Hindlimb muscle (tissue), 1 donor: ENCODE measurements at regions not wholly inside any gene's neighbourhood (a gene's known extent, or its start where the extent isn't known, plus 50 kb on each side); places are given as distances from the start of the nearest gene placed in this dataset.

ENCODE experiments used
- DNase-seq: peaks from one replicate; pipeline ENCODE4 v3.0.0-alpha.2; 2013

DNA sequence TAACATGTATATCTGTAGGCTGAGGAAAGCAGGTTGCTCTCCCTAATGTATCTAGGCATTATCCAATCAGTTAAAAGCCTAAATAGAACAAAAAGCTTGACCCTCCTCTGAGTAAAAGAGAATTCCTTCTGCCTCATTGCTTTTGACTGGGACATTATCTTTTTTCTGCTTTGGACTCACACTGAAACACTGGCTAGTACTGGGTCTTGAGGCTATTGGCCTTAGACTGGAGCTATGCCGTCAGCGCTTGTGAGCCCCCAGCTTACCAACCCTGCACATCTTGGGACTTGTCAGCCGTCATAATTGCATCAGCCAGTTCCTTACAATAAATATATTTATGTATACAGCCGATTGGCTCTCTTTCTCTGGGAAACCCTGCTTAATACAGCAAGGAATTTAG, 206.8 kb upstream of the ARHGAP24 start:
- no peak for DNase-seq

DNA sequence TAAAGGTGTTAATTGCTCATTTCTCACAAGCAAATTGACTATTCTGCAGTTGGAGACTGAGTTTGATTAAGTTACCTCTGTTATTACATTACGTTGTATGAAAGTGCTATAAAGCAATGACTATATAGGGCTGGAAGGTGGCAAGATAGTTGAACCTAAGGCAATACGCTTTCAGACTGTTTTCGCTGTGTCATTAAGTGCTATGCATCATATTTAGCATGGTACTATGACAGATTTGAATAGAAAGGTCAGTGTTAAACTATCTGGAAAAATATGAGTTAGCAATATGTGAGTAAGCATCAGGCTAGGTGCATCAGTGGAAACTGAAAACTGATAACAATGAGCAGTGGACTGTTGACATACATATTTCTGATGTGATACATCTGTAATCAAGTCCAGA, 206.0 kb upstream of the ARHGAP24 start:
- DNase-seq = no peak

DNA sequence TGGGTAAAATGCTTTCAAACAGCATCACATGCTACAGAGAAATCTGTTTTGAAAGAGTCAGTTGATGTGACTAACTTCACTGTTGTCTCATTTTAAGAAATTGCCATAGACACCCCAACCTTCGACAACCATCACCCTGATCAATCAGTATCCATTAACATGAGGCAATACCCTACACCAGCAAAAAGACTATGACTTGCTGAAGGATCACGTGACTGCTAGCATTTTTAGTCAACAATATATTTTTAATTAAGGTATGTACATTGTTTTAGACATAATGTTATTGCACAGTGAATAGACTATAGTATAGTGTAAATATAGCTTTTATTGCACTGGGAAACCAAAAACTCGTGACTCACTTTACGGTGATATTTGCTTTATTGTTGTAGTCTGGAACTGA, 200.0 kb upstream of the ARHGAP24 start:
- DNase-seq = no peak

DNA sequence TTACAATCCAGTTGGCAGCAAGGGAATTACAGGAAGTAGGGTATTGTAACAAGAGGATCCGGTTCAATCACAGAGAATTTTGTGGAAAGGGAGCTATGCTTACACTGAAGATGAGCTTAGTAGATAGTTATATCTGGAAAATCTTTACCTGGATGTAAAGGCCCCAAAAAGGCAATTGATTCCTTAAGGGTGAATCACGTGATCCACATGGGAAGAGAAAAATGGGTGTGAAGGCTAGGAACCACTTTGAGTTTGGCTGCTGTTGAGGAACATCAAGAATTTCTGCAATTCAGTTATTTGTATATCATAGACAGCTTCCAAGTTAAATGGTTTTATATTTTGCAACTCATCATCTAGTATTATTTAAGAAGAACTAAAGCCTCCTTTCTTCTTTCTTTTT, 194.0 kb upstream of the ARHGAP24 start:
- no peak for DNase-seq

DNA sequence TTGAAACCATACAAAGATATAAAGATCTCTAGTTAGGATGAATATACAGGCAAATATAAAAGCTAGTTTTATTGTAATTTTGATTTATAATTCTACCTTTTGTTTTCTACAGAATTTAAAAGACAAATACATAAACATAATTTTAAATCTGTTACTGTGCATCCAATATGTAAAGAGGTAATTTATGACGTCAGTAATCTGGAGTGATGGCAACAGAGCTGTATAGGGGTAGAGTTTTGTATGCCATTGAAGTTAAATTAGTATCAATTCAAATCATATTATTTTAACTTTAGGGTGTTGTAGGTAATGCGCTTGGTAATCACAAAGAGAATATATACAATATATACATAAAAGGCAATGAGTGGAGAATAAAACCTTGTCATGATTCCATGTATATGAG, 183.7 kb upstream of the ARHGAP24 start:
- no peak for DNase-seq

DNA sequence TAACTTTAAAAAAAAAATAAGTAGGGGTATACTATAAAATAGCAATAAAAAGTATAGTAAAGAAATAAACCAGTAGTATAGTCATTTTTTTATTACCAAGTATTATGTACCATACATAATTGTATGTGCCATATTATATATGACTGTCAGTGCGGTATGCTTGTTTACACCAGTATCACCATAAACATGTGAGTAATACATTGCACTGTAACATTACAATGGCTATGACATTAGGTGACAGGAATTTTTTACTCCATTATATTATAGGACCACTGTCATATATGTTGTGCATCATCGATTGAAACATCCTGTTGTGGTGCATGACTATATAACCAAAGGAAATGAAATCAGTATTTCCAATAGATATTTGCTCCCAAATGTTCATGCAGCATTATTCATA, 176.9 kb upstream of the ARHGAP24 start:
- DNase-seq = no peak

DNA sequence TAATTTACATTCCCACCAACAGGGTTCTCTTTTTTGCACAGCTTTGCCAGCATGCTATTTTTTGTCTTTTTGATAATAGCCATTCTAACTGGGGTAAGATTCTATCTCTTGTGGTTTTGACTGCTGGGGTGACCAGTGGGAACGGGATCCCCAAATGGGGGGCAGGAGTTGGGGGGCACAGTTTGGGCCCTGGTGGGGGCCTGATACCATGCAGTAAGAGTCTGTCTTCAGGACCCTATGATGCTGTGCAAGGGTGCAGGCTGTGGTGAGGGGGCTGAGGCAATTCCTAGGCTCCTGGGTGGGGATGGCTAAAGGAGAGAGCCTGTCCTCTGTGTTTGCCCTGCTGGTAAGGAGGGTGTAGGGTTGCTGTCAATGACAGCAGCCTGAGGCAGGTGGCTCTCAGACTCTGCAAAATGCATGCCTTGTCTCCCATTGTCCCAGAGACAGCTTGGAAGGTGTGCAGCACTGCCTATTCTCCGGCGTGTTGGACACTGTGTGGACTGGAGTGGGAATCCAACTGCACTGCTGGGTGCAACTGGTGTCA, 172.7 kb upstream of the ARHGAP24 start:
- no peak for DNase-seq

DNA sequence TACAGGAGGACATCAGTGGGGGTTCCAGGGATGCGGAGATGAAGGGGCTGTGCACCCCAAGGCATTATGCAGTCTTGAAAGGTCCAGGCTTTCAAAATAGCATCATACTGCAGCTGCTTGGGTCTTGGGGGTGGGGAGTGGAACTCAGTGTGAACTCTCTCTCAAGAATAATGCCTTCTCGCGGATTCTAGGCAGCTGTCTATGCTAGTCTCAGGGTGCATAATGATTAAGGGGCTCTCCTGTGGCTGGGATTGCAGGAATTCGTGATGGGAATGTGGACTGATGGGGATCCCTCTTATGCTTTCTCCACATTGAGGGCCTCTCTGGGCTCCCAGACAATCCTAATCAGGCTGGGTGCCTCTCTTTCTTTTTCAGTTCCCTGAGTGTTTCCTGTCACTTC, 172.2 kb upstream of the ARHGAP24 start:
- no peak for DNase-seq

DNA sequence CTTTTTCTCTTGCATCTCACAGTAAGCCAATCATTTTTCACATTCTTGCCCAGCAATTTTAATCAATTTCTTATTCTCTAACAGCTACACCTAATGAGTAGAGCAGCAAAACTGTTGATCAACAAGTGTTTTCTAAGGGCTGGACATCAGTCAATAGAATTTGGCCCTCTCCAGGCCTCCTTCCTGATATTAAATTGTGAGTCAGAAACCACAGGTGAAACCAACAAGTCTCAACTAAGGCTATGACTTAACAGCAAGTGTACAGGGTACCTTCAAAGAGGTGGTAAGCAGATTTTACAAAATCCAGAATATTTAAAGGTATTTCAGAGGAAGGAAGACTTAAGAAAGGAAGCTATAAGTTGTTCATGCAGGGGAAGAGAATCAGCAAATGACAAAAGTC, 156.5 kb upstream of the ARHGAP24 start:
- no peak for DNase-seq

DNA sequence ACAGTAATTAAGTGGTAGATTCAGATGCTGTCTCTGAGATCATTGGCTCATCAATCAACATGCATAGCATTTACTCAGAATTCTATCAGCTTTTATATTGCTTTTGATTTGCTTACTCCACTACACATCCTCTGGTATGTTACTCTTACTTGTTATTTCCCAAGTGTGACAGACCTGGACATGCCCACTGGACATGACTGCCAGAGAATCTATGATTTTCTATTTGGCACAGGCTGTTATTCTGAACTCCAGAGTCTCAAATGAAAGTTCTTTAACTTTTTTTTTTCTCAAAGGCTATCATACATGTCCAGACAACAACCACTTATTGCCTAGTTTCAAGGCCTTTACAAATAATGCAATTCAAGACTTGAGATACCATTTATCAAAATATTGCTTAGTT, 116.1 kb upstream of the ARHGAP24 start:
- DNase-seq = no peak

DNA sequence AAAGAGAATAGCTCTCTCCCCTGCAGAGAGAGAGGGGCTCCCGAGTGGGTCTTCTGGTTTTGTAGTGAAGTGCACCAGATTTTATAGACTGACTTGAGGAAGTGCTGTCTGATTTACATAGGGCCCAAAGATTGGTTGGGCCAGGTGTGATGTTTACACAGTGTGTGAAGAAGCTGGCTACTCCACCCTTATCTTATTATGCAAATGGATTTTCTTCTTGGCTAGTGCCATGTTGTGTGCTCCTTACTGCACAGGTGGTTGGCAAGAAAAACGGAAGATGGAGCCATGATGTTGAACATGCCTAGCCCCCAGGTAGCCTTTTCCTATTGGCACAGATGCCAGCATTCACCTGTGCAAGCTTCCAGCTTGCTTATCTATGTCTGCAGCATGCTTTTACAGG, 112.4 kb upstream of the ARHGAP24 start:
- DNase-seq = no peak

DNA sequence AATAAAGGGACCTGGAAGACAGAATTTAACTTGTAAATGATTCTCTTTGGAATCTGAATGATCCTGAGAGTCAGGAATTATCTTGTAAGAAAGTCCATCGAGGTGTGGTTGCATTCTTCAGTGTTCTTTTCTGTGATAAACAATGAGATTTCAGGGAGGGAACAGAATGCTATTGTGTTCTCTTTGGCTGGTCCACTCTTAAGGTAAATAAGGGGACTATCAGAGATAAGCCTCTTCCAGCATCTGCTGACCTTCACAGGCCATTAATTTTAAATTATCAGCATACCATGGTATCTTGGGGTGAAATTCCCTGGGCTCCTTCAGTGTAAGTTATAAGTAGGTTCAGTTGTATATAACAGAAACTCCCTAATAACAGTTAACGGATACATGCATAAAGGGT, 107.1 kb upstream of the ARHGAP24 start:
- no peak for DNase-seq

DNA sequence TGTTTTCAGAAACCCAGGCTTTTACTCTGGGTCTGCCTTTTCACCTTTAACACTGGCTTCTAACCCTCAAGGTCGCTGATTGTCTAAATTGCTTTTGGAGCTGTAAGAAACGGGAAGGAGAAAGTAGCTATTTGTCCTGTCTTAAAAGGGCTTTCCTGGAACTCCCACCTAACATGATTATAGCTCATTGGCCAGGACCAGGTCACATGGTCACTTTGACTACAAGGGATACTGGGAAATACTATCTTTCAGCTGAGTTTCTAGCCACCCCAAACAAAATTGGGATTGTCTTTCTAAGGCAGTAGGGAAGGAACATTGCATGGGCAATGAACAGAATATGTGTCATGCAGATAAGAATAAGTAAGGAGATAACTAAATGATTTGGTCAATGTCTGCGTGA, 106.7 kb upstream of the ARHGAP24 start:
- DNase-seq = no peak

DNA sequence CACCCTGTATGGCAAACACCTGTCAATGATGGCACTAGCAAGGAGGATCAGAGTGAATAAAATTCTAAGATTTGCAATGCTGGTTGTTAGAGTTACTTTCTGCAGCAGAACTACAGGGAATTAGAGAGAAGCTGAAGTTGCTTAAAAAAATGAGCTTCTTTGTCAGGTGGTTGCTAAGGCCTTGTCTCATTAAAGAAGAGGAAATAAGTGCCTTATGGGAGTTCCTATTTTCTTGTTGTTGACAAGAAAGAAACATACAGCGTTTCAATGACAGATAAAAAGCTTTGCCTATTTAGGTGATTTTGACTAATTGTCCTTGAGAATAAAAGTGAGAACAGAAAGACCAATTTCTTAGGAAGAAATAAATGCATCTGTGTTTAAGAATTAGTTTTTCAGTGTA, 106.0 kb upstream of the ARHGAP24 start:
- no peak for DNase-seq

DNA sequence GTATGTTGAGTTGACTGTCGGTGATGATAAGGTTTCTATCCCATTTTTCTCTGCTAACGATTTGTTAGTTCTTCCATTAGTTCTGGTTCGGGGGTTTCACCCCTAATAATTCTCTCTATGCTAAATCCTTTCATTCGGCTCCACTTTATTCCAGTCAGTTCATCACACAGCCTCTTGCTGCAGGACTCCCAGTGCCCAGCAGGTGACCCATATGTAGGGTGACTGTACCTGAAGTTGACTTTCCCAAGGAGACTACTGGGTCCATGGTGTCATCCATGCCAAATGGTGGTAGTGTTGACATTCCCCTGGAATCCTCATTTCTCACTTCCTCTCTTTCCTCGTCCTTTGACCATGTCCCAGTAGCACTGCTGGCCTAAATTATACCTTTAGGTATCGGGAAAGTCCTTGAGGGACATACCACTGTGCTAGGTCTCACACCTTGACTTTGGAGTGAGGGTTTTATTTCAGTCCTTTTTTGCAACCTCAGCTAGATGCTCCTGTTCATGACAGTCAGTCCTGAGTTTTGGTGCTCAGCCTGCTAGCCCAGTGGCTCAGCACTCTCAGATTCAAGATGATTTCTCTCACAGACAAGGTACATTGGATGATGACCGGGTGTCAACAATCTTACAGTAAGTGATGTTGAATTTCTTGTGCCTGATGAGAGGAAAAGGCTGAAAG, 105.1 kb upstream of the ARHGAP24 start:
- no peak for DNase-seq

DNA sequence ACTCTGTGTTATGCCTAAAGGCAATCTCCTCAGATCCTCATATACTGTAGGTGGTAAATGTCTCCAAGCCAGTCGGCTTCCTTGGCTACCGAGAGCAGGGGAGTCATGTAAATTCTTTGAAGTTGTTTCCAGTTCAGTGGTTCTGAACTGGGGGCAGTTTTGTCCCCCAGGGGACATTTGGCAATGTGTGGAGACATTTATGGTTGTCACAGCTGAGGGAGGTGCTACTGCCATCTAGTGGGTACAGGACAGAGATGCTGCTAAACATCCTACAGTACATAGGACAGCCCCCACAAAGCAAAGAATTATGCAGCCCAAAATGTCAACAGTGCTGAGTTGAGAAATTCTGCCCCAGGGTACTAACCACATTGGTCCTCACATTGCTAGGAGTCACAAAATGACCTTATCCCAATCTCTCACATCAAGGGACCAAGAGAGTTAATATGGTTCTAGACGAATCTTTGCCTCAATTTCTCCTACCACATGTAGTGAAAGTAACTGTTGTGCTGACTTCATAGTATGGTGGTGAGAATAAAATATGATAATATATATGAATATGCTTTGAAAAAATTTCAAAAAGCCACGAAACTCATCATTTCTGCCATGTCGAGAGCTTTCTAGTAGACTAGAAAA, 104.4 kb upstream of the ARHGAP24 start:
- peak; percentile 28 for DNase-seq

DNA sequence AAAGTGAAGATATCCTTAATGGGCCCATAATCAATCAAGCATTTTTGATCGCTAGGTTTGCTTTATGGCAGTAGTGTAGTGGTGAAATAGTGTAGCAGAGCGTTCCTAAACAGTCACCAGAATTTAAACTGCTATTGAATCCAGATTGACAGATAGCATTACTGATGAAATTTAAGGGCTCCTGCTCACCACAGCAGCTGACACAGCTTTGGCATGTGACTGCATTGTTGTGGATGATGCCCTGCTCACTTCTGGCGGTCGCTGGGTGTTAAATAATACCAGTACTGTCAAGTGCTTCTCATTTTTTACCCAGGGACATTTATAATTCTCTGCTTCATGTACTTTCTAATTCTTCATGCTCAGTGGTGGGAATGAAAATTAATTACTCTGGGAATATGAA, 102.0 kb upstream of the ARHGAP24 start:
- no peak for DNase-seq

DNA sequence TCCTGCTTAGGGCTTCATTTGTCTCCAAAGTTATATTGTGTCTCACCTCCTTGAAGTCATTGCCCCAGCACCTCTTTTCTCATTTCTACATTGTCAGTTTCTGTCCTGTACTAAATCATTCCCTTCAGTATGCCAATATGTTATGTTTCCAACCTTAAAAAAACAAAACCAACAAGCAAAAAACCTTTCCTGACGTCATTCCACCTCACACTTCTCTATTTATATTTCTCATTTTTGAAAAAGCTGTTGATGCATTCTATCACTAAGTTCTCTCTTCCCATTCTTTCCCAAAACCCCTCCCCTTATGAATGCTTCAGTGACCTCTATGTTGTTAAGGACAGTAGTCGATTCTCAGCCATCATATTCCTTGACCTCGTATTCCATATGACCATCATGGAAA, 98.7 kb upstream of the ARHGAP24 start:
- DNase-seq = no peak

DNA sequence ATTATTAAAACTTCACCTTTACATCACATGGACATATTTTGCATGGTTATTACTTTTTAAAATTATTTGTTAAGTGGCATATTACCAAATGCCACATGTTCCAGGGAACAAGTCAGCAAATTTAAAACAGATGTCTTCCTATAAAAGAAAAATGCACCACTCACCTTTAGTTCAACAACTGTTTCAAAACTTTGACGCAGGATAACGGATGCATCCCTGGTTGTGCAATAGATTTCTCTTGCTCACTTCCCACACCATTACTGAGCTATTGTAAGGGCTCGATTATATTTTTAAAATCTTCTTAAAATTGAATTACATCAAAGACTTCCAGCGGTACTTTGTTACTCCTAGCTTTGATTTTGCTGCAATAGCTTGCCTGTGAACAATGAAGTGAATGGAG, 93.0 kb upstream of the ARHGAP24 start:
- no peak for DNase-seq

DNA sequence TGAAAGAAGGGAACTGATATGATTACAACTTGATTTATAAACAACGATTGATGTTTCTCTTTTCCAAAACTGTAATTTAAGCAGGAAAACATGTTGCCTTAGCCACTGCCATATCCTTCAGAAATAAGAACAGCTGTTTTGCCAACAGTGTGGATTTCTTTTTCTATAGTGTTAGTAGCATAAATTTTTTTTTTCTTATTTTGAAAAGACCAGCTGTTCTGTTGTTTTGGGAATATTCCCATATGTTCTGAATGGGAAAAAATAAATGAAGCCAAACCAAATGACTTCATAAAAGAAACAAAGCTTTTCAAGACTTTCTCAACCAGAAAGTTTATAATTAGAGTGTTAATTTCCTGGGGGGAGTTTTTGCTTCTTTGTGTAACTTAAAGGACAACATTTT, 83.9 kb upstream of the ARHGAP24 start:
- DNase-seq = no peak

DNA sequence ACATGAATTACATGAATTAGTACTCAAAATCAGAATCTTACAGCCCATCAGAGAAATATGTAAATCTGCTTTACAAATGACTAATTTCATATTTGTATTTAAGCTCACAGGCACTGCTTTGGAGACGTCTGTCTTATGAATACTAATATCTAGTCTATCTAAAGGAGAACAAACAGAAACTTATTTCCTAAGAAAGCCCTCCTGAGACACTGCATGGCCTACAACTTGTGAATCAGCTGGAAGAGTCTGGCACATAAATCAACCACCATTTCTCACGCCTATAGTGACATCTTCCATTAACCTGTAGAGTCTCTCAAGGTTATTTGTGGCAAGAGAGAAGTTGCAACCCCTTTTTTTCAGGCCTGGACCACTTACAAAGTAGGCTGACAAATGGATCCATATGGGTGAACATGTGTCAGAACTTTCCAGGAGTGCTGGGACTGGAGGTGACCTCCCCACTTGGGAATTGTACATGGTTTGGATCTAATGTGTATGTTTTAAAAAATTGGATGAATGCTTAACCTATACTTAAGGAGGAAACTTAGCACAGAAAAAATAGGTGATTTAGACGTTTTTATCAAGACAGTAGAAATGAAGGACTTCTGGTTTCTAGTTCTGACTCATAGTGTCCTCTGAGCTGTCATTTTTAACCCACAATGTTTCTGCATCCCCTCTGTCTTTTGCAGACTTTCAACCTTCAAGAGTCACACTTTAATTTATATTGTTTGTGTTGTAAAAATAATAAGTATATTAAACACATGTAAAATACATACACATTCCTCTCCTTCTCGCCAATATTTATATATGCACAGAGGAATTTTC, 83.2 kb upstream of the ARHGAP24 start:
- DNase-seq = no peak

DNA sequence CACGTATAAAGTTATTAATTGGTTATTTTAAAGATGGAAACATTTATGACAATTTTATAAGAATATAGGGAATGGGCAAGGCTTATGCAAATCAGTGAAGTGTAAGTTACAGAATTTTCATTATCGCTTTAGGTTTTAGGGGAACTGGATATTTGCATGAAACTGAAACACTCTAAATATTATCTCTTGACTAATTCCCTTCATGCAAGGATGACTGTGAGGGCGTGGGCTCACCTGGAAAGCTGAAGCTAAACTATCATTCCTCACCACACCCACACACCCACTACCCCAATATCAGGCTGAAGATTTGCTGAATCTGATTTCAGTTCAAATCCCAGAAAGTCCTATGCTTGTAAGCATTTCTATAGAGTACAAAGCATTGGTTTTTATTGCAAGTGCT, 81.7 kb upstream of the ARHGAP24 start:
- DNase-seq = no peak

DNA sequence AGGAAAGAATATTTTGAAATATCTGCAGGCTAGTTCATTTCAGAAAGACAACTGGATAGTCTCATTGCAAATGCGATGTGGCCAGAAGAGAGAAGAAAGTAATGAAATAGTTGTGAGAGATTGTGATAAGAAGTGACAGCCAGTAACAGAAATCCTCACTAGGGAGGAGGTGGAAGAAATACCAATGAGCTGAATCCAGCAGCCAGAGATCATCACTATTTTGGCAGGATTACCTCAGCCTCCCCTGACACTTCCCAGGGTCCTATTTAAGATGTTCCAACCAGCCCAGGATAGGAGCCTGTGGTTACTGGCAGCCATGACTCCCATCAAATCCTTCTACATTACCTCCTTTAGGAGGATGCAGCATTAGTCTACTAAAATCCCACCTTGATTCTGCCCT, 76.7 kb upstream of the ARHGAP24 start:
- DNase-seq = no peak

DNA sequence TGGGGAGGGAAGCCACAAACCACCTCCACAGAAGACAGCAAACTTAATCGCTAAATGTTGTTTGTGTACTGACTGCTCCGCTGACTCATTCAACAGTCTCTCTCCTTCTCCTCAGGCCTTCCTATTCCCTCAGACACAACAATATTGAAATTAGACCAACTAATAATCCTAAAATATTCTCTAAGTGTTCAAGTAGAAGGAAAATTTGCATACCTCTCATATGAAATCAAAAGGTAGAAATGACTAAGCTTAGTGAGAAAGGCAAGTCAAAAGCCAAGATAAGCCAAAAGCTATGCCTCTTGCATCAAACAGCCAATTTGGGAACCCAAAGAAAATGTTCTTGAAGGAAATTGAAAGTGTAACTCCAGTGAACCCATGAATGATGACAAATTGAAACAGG, 75.7 kb upstream of the ARHGAP24 start:
- no peak for DNase-seq
